MM.1S (cell line): ENCODE measurements at regions not wholly inside any gene's neighbourhood (a gene's known extent, or its start where the extent isn't known, plus 50 kb on each side); places are given as distances from the start of the nearest gene placed in this dataset.

Source experiments
- DNase-seq: peaks from one replicate; pipeline ENCODE4 v3.0.0-alpha.2; 2015
- H2AFZ ChIP-seq: fragments of 300-600 bp; sonication (generic); 2 replicates; pipeline ENCODE4 v1.6.0; 2016; ENCODE audit warnings: antibody characterized with exemption, low read length
- H3F3A ChIP-seq: fragments of 300-600 bp; sonication (generic); 2 replicates; pipeline ENCODE4 v1.6.1; 2016; ENCODE audit warnings: mild to moderate bottlenecking, antibody characterized with exemption, low read length, moderate library complexity, mixed read lengths; ENCODE audit not compliant: insufficient read depth
- H3K27ac ChIP-seq: fragments of 300-600 bp; sonication (generic); 2 replicates; pipeline ENCODE4 v1.5.1; 2016; ENCODE audit warnings: mild to moderate bottlenecking, low read length
- H3K27me3 ChIP-seq: fragments of 300-600 bp; sonication (generic); replicated peaks from 2 replicates; pipeline ENCODE4 v1.6.0; 2016; ENCODE audit warnings: low read length; ENCODE audit not compliant: insufficient read depth
- H3K36me3 ChIP-seq: fragments of 300-600 bp; sonication (generic); replicated peaks from 2 replicates; pipeline ENCODE4 v1.6.1; 2016; ENCODE audit warnings: mild to moderate bottlenecking, low read length, mixed read lengths; ENCODE audit not compliant: insufficient read depth
- H3K4me1 ChIP-seq: fragments of 300-600 bp; sonication (generic); 2 replicates; pipeline ENCODE4 v1.6.1; 2016; ENCODE audit warnings: low read length, mixed read lengths
- H3K4me2 ChIP-seq: fragments of 300-600 bp; sonication (generic); 2 replicates; pipeline ENCODE4 v1.6.0; 2016; ENCODE audit warnings: low read depth, low read length
- H3K4me3 ChIP-seq: fragments of 300-600 bp; sonication (generic); 2 replicates; pipeline ENCODE4 v1.5.1; 2016; ENCODE audit warnings: low read length, mixed read lengths
- H3K79me2 ChIP-seq: fragments of 300-600 bp; sonication (generic); 2 replicates; pipeline ENCODE4 v1.6.1; 2016; ENCODE audit warnings: mixed run types, low read length, mixed read lengths
- H3K9ac ChIP-seq: fragments of 300-600 bp; sonication (generic); 2 replicates; pipeline ENCODE4 v1.6.1; 2016; ENCODE audit warnings: low read length, mixed read lengths
- H3K9me2 ChIP-seq: fragments of 300-600 bp; sonication (generic); replicated peaks from 2 replicates; pipeline ENCODE4 v1.6.1; 2016; ENCODE audit warnings: mild to moderate bottlenecking, low read length, mixed read lengths; ENCODE audit not compliant: insufficient read depth
- H3K9me3 ChIP-seq: fragments of 300-600 bp; sonication (generic); replicated peaks from 2 replicates; pipeline ENCODE4 v1.6.1; 2016; ENCODE audit warnings: mild to moderate bottlenecking, low read length, mixed read lengths; ENCODE audit not compliant: insufficient read depth
- H4K20me1 ChIP-seq: fragments of 300-600 bp; sonication (generic); 2 replicates; pipeline ENCODE4 v1.6.1; 2016; ENCODE audit warnings: mild to moderate bottlenecking, low read length, moderate library complexity, mixed read lengths; ENCODE audit not compliant: insufficient read depth
- CTCF ChIP-seq: fragments of 300-600 bp; sonication (generic); IDR thresholded peaks from 2 replicates; pipeline ENCODE4 v1.5.1; 2016; ENCODE audit warnings: antibody characterized with exemption, low read length, mixed read lengths
- EZH2 ChIP-seq: fragments of 300-600 bp; sonication (generic); optimal IDR thresholded peaks from 2 replicates; pipeline ENCODE3; 2017; ENCODE audit warnings: low read depth, mild to moderate bottlenecking, antibody characterized with exemption, low read length, mixed read lengths
- EZH2phosphoT487 ChIP-seq: fragments of 300-600 bp; sonication (generic); IDR thresholded peaks from 2 replicates; pipeline ENCODE4 v1.6.1; 2018; ENCODE audit warnings: antibody characterized with exemption, low read length

DNA sequence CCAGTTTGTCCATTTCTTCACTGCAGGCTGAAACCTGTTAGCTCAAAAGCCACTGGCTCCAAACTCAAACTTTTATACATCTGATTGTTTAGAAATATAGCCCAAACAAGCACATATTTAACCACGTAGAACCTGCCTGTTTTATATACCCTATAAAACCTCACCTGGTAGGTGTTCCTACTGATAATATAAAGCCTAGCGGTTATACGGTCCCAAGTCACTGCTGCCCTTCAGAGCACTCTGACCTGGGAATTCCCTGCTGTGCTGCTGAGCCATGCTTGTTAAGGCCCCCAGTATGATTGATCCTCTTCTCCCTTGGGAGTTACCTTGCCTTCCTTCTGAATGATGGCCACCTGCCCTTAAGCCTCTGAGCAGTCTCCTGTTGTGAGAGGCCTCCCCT, 432.8 kb upstream of the LCORL start:
- no peak overlapping the region for H3K27ac ChIP-seq
- H3K4me1 ChIP-seq: peaks cover 9% of the 10 kb centered on the region
- H3F3A ChIP-seq: no peaks in the 10 kb centered on the region
- TF ChIP-seq EZH2: no peak
- no peak for TF ChIP-seq EZH2phosphoT487
- no peak for TF ChIP-seq CTCF
- no peaks in the 10 kb centered on the region for H3K27me3 ChIP-seq
- no peaks in the 10 kb centered on the region for H3K36me3 ChIP-seq
- no peaks in the 10 kb centered on the region for H3K9me3 ChIP-seq
- H4K20me1 ChIP-seq: no peaks in the 10 kb centered on the region
- H3K4me3 ChIP-seq: no peak overlapping the region
- no peak overlapping the region for H2AFZ ChIP-seq
- no peaks in the 10 kb centered on the region for H3K79me2 ChIP-seq
- no peaks in the 10 kb centered on the region for H3K9me2 ChIP-seq
- H3K4me2 ChIP-seq: no peak overlapping the region
- no peak overlapping the region for H3K9ac ChIP-seq
- no peak for DNase-seq

DNA sequence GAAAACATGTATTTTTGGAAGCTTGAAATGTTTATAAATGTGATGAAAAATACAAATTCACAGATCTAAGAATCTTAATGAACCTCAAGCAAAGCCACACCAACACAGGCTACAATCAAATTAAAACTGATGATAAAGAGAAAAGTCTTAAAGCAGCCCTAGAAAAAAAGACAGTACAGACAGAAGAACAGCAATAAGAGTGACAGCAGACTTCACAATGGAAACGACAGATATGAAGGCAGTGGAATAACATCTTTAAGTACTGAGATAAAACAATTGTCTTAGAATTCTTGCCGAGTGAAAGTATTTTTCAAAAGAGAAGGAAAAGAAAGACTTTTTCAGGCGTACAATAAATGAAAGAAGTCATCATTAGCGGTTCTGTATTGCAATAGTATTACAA, 423.6 kb upstream of the LCORL start:
- H3K79me2 ChIP-seq: no peaks in the 10 kb centered on the region
- no peaks in the 10 kb centered on the region for H3K27me3 ChIP-seq
- no peak overlapping the region for H2AFZ ChIP-seq
- H3K9ac ChIP-seq: no peak overlapping the region
- no peaks in the 10 kb centered on the region for H3K9me2 ChIP-seq
- DNase-seq: no peak
- H3K4me2 ChIP-seq: no peak overlapping the region
- H3K4me1 ChIP-seq: peaks cover 11% of the 10 kb centered on the region
- H4K20me1 ChIP-seq: no peaks in the 10 kb centered on the region
- no peaks in the 10 kb centered on the region for H3K36me3 ChIP-seq
- H3K4me3 ChIP-seq: no peak overlapping the region
- no peak overlapping the region for H3K27ac ChIP-seq
- no peaks in the 10 kb centered on the region for H3K9me3 ChIP-seq
- TF ChIP-seq CTCF (no peak), EZH2phosphoT487 (no peak), EZH2 (no peak)
- H3F3A ChIP-seq: no peaks in the 10 kb centered on the region

- no peaks in the 10 kb centered on the region for H3K36me3 ChIP-seq
- H3K9me3 ChIP-seq: no peaks in the 10 kb centered on the region
- H4K20me1 ChIP-seq: no peaks in the 10 kb centered on the region
- H3K79me2 ChIP-seq: no peaks in the 10 kb centered on the region
- H3K9me2 ChIP-seq: no peaks in the 10 kb centered on the region
- DNase-seq: no peak
- peaks cover 3% of the 10 kb centered on the region; the same call in 1 of the 2 replicates for H3K4me1 ChIP-seq
- H3K4me3 ChIP-seq: no peak overlapping the region
- no peak overlapping the region for H3K9ac ChIP-seq
- H3K27me3 ChIP-seq: no peaks in the 10 kb centered on the region
- TF ChIP-seq CTCF (no peak), EZH2phosphoT487 (no peak), EZH2 (no peak)
- no peak overlapping the region for H3K27ac ChIP-seq
- no peaks in the 10 kb centered on the region for H3F3A ChIP-seq
- no peak overlapping the region for H3K4me2 ChIP-seq
- no peak overlapping the region for H2AFZ ChIP-seq
These were observed 422.7 kb upstream of the LCORL start for GRCh38 chr4:18444206-18444605.
